ENCODE measurements at regions not wholly inside any gene's neighbourhood (a gene's known extent, or its start where the extent isn't known, plus 50 kb on each side); places are given as distances from the start of the nearest gene placed in this dataset.
"Not testable (repeated sequence)": the region's sequence is repeated elsewhere in the genome, so short reads cannot be mapped to it uniquely, and the experiment has no call there.

GRCh38 chr16:65809627-65810026, 556.9 kb upstream of the CDH5 start:
- ATAC-seq (no peak), DNase-seq (peak in 2 of 4 donors; percentile 5 to 7)
- no peak overlapping the region for H3K4me3 ChIP-seq
- no peak for TF ChIP-seq CTCF (IDR thresholded peaks at IDR 0.05)
- TF ChIP-seq POLR2A (IDR thresholded peaks at IDR 0.05) = no peak
- no peak overlapping the region for H3K27ac ChIP-seq
- H3K27me3 ChIP-seq = no peaks in the 10 kb centered on the region
- no peaks in the 10 kb centered on the region for H3K36me3 ChIP-seq (replicated peaks in 1 of 2; ENCODE audit: insufficient read depth in 1 of 2, low read depth in 2 of 2)
- 14 to 15% methylated on average over 8 of the region's 8 CpGs for WGBS, 2 donors
- intact Hi-C loops (cut with DNase I) = no loop called here
- peaks cover 11% of the 10 kb centered on the region for H3K4me1 ChIP-seq
- H3K9me3 ChIP-seq = no peaks in the 10 kb centered on the region

- DNase-seq (no peak), ATAC-seq (no peak)
- Histone ChIP-seq H3K4me1 (peaks cover 11% of the 10 kb centered on the region), H3K4me3 (no peak overlapping the region), H3K36me3 (replicated peaks in 1 of 2; ENCODE audit: insufficient read depth in 1 of 2, low read depth in 2 of 2) (no peaks in the 10 kb centered on the region), H3K9me3 (no peaks in the 10 kb centered on the region), H3K27me3 (no peaks in the 10 kb centered on the region), H3K27ac (no peak overlapping the region)
- intact Hi-C loops (cut with DNase I) = no loop called here
- TF ChIP-seq CTCF (IDR thresholded peaks at IDR 0.05) (no peak), POLR2A (IDR thresholded peaks at IDR 0.05) (no peak)
- WGBS, 2 donors = 81 to 89% methylated on average over 4 of the region's 4 CpGs
These were observed 557.7 kb upstream of the CDH5 start for GRCh38 chr16:65808790-65809189.

GRCh38 chr16:65807858-65808257, 558.6 kb upstream of the CDH5 start:
- no peak for DNase-seq
- no peak overlapping the region for H3K4me3 ChIP-seq
- H3K9me3 ChIP-seq = no peaks in the 10 kb centered on the region
- intact Hi-C loops (cut with DNase I) = no loop called here
- H3K36me3 ChIP-seq (replicated peaks in 1 of 2; ENCODE audit: insufficient read depth in 1 of 2, low read depth in 2 of 2) = no peaks in the 10 kb centered on the region
- 47 to 69% methylated on average over 1 of the region's 1 CpG for WGBS, 2 donors
- no peak overlapping the region for H3K27ac ChIP-seq
- no peak for ATAC-seq
- H3K27me3 ChIP-seq = no peaks in the 10 kb centered on the region
- H3K4me1 ChIP-seq = peaks cover 11% of the 10 kb centered on the region
- TF ChIP-seq POLR2A (IDR thresholded peaks at IDR 0.05) (no peak), CTCF (IDR thresholded peaks at IDR 0.05) (no peak)

GRCh38 chr16:65805704-65806103, 560.8 kb upstream of the CDH5 start:
- intact Hi-C loops (cut with DNase I); DNase-seq: not testable (repeated sequence)

GRCh38 chr16:65796481-65796880, 570.0 kb upstream of the CDH5 start:
- no peaks in the 10 kb centered on the region for H3K27me3 ChIP-seq
- ATAC-seq = no peak
- no peak overlapping the region for H3K27ac ChIP-seq
- intact Hi-C loops (cut with DNase I) = no loop called here
- TF ChIP-seq POLR2A (IDR thresholded peaks at IDR 0.05) (no peak), CTCF (IDR thresholded peaks at IDR 0.05) (no peak)
- H3K9me3 ChIP-seq = no peaks in the 10 kb centered on the region
- no peak for DNase-seq
- H3K4me3 ChIP-seq = no peak overlapping the region
- H3K36me3 ChIP-seq (replicated peaks in 1 of 2; ENCODE audit: insufficient read depth in 1 of 2, low read depth in 2 of 2) = no peaks in the 10 kb centered on the region
- H3K4me1 ChIP-seq = no peaks in the 10 kb centered on the region
- WGBS, 2 donors = 42 to 46% methylated on average over 3 of the region's 3 CpGs

More at GRCh38 chr16:65805704-65806103, 560.8 kb upstream of the CDH5 start:
- H3K4me3 ChIP-seq; H3K27ac ChIP-seq; H3K36me3 ChIP-seq (replicated peaks in 1 of 2; ENCODE audit: insufficient read depth in 1 of 2, low read depth in 2 of 2); H3K9me3 ChIP-seq; H3K27me3 ChIP-seq; ATAC-seq: not testable (repeated sequence)
- peaks cover 11% of the 10 kb centered on the region for H3K4me1 ChIP-seq
